ENCODE measurements at regions not wholly inside any gene's neighbourhood (a gene's known extent, or its start where the extent isn't known, plus 50 kb on each side); places are given as distances from the start of the nearest gene placed in this dataset.

DNA sequence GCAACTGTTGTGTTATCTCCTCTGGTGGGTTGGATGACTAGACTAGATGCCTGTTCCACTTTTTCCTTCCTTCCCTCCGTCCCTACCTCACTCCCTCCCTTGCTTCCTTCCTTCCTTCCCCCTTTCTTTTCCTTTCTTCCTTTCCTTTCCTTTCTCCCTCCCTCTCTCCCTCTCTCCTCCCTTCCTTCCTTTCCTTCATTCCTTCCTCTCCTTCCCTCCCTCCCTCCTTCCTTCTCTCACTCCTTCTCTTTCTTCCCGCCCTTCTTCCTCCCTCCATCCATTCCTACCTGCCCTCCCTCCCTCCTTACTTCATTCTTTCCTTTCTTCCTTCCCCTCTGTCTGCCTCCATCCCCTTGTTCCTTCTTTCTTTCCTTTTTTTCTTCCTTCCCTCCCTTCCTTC is 1045.3 kb downstream of the OTOL1 start:
- TF ChIP-seq, protein P1, sequence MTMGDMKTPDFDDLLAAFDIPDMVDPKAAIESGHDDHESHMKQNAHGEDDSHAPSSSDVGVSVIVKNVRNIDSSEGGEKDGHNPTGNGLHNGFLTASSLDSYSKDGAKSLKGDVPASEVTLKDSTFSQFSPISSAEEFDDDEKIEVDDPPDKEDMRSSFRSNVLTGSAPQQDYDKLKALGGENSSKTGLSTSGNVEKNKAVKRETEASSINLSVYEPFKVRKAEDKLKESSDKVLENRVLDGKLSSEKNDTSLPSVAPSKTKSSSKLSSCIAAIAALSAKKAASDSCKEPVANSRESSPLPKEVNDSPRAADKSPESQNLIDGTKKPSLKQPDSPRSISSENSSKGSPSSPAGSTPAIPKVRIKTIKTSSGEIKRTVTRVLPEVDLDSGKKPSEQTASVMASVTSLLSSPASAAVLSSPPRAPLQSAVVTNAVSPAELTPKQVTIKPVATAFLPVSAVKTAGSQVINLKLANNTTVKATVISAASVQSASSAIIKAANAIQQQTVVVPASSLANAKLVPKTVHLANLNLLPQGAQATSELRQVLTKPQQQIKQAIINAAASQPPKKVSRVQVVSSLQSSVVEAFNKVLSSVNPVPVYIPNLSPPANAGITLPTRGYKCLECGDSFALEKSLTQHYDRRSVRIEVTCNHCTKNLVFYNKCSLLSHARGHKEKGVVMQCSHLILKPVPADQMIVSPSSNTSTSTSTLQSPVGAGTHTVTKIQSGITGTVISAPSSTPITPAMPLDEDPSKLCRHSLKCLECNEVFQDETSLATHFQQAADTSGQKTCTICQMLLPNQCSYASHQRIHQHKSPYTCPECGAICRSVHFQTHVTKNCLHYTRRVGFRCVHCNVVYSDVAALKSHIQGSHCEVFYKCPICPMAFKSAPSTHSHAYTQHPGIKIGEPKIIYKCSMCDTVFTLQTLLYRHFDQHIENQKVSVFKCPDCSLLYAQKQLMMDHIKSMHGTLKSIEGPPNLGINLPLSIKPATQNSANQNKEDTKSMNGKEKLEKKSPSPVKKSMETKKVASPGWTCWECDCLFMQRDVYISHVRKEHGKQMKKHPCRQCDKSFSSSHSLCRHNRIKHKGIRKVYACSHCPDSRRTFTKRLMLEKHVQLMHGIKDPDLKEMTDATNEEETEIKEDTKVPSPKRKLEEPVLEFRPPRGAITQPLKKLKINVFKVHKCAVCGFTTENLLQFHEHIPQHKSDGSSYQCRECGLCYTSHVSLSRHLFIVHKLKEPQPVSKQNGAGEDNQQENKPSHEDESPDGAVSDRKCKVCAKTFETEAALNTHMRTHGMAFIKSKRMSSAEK (CRISPR knock-in tag; IDR thresholded peaks at IDR 0.05; ENCODE audit: borderline replicate concordance) = no peak
- TF ChIP-seq, protein P2, sequence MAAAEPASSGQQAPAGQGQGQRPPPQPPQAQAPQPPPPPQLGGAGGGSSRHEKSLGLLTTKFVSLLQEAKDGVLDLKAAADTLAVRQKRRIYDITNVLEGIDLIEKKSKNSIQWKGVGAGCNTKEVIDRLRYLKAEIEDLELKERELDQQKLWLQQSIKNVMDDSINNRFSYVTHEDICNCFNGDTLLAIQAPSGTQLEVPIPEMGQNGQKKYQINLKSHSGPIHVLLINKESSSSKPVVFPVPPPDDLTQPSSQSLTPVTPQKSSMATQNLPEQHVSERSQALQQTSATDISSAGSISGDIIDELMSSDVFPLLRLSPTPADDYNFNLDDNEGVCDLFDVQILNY (CRISPR knock-in tag; IDR thresholded peaks at IDR 0.05) = no peak
- TF ChIP-seq, protein P3, sequence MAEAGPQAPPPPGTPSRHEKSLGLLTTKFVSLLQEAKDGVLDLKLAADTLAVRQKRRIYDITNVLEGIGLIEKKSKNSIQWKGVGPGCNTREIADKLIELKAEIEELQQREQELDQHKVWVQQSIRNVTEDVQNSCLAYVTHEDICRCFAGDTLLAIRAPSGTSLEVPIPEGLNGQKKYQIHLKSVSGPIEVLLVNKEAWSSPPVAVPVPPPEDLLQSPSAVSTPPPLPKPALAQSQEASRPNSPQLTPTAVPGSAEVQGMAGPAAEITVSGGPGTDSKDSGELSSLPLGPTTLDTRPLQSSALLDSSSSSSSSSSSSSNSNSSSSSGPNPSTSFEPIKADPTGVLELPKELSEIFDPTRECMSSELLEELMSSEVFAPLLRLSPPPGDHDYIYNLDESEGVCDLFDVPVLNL (CRISPR knock-in tag; IDR thresholded peaks at IDR 0.05; ENCODE audit: borderline replicate concordance, low read depth) = no peak
- TF ChIP-seq TCF7 (CRISPR knock-in tag; IDR thresholded peaks at IDR 0.05; ENCODE audit: low read depth) (no peak), ZNF263 (CRISPR knock-in tag; IDR thresholded peaks at IDR 0.05; ENCODE audit: low read depth) (no peak), NR2C2 (CRISPR knock-in tag; IDR thresholded peaks at IDR 0.05) (no peak), NFATC4 (CRISPR knock-in tag; IDR thresholded peaks at IDR 0.05) (no peak), HMGA2 (CRISPR knock-in tag; IDR thresholded peaks at IDR 0.05) (no peak), FOXK1 (CRISPR knock-in tag; IDR thresholded peaks at IDR 0.05) (no peak), TP53 (CRISPR knock-in tag; IDR thresholded peaks at IDR 0.05) (no peak), ESRRA (CRISPR knock-in tag; IDR thresholded peaks at IDR 0.05; ENCODE audit: borderline replicate concordance) (no peak), ZNF121 (CRISPR knock-in tag; IDR thresholded peaks at IDR 0.05) (no peak), ZNF232 (CRISPR knock-in tag; IDR thresholded peaks at IDR 0.05) (no peak), GABPB1 (CRISPR knock-in tag; IDR thresholded peaks at IDR 0.05) (no peak)
- TF ChIP-seq, protein P4, sequence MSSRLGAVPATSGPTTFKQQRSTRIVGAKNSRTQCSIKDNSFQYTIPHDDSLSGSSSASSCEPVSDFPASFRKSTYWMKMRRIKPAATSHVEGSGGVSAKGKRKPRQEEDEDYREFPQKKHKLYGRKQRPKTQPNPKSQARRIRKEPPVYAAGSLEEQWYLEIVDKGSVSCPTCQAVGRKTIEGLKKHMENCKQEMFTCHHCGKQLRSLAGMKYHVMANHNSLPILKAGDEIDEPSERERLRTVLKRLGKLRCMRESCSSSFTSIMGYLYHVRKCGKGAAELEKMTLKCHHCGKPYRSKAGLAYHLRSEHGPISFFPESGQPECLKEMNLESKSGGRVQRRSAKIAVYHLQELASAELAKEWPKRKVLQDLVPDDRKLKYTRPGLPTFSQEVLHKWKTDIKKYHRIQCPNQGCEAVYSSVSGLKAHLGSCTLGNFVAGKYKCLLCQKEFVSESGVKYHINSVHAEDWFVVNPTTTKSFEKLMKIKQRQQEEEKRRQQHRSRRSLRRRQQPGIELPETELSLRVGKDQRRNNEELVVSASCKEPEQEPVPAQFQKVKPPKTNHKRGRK (CRISPR knock-in tag; IDR thresholded peaks at IDR 0.05; ENCODE audit: borderline replicate concordance) = no peak
- TF ChIP-seq, protein P5, sequence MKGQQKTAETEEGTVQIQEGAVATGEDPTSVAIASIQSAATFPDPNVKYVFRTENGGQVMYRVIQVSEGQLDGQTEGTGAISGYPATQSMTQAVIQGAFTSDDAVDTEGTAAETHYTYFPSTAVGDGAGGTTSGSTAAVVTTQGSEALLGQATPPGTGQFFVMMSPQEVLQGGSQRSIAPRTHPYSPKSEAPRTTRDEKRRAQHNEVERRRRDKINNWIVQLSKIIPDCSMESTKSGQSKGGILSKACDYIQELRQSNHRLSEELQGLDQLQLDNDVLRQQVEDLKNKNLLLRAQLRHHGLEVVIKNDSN (CRISPR knock-in tag; IDR thresholded peaks at IDR 0.05) = no peak
- TF ChIP-seq, protein P6, sequence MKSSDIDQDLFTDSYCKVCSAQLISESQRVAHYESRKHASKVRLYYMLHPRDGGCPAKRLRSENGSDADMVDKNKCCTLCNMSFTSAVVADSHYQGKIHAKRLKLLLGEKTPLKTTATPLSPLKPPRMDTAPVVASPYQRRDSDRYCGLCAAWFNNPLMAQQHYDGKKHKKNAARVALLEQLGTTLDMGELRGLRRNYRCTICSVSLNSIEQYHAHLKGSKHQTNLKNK (CRISPR knock-in tag; IDR thresholded peaks at IDR 0.05) = no peak
- TF ChIP-seq, protein P7, sequence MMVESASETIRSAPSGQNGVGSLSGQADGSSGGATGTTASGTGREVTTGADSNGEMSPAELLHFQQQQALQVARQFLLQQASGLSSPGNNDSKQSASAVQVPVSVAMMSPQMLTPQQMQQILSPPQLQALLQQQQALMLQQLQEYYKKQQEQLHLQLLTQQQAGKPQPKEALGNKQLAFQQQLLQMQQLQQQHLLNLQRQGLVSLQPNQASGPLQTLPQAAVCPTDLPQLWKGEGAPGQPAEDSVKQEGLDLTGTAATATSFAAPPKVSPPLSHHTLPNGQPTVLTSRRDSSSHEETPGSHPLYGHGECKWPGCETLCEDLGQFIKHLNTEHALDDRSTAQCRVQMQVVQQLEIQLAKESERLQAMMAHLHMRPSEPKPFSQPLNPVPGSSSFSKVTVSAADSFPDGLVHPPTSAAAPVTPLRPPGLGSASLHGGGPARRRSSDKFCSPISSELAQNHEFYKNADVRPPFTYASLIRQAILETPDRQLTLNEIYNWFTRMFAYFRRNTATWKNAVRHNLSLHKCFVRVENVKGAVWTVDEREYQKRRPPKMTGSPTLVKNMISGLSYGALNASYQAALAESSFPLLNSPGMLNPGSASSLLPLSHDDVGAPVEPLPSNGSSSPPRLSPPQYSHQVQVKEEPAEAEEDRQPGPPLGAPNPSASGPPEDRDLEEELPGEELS (CRISPR knock-in tag; IDR thresholded peaks at IDR 0.05) = no peak
- TF ChIP-seq, protein P8, sequence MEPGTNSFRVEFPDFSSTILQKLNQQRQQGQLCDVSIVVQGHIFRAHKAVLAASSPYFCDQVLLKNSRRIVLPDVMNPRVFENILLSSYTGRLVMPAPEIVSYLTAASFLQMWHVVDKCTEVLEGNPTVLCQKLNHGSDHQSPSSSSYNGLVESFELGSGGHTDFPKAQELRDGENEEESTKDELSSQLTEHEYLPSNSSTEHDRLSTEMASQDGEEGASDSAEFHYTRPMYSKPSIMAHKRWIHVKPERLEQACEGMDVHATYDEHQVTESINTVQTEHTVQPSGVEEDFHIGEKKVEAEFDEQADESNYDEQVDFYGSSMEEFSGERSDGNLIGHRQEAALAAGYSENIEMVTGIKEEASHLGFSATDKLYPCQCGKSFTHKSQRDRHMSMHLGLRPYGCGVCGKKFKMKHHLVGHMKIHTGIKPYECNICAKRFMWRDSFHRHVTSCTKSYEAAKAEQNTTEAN (CRISPR knock-in tag; IDR thresholded peaks at IDR 0.05) = no peak
- Mint-ChIP-seq H3K4me1 (no peaks in the 10 kb centered on the region), H3K36me3 (peaks cover under 1% of the 10 kb centered on the region; the same call in 1 of the 2 replicates), H3K27ac (no peak overlapping the region), H3K4me3 (no peak overlapping the region), H3K9me3 (peaks cover under 1% of the 10 kb centered on the region; the same call in 1 of the 2 replicates), H3K27me3 (ENCODE audit: low read depth) (no peaks in the 10 kb centered on the region)
- DNase-seq (ENCODE audit: low spot score) (no peak), ATAC-seq (no peak)
- ChIA-PET POLR2A (no interaction called here), CTCF (no interaction called here)

All from WTC11 (cell line).